Mammary epithelial cell (primary cell): ENCODE measurements at regions not wholly inside any gene's neighbourhood (a gene's known extent, or its start where the extent isn't known, plus 50 kb on each side); places are given as distances from the start of the nearest gene placed in this dataset.

Experiments
- CTCF ChIP-seq, 2 donors: IDR thresholded peaks in 1 of 2; conservative IDR thresholded peaks in 1 of 2; 2 replicates each; pipeline ENCODE4 v1.5.1; 2011 to 2012; ENCODE audit warnings: inconsistent platforms in 2 of 2, low read length in 2 of 2, mild to moderate bottlenecking in 2 of 2, control low read depth in 1 of 2, low read depth in 1 of 2; ENCODE audit not compliant: insufficient read depth in 1 of 2; ENCODE audit errors: extremely low read depth in 1 of 2
- EZH2 ChIP-seq: IDR thresholded peaks from 2 replicates; pipeline ENCODE4 v1.6.1; 2012; ENCODE audit warnings: low read length, inconsistent platforms, borderline replicate concordance

DNA sequence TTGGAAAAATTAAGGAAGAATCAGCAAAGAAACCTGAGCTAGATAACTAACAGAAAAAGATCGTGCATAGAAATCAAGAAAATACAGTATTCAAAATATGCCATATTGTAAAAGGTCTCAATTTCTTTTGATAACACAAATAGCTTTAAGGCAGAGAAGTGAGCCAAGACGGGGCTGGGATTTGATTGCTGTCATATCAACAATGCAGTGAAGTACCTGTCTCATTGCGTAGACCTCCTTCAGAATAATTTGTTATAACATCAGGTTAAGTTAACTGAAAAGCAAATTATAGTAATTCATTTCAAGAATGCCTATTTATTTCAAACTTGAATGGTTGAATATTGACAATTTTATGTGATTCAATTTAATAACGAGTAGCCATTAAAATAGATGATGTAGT is 453.8 kb upstream of the MAP2 start:
- TF ChIP-seq CTCF (conservative IDR thresholded peaks at IDR 0.05 in 1 of 2, IDR thresholded peaks at IDR 0.05 in 1 of 2; ENCODE audit: extremely low read depth in 1 of 2, insufficient read depth in 1 of 2, low read depth in 1 of 2, low read length in 2 of 2) (no peak), EZH2 (no peak)
